K562 (cell line): ENCODE measurements at regions not wholly inside any gene's neighbourhood (a gene's known extent, or its start where the extent isn't known, plus 50 kb on each side); places are given as distances from the start of the nearest gene placed in this dataset.

Experiments used
- ATAC-seq: fragments of 200-7000 bp; cut with Tn5 transposase; 3 replicates; pipeline ENCODE4 v1.9.1; 2020; ENCODE audit warnings: moderate library complexity
- BruUV-seq: library from RNA; stranded (reverse); fragments of 400-500 nt; replicated peaks from 2 replicates; lab custom pipeline; 2021; lab: Mats Ljungman, UMichigan
- CTCF ChIA-PET: fragments of 300-600 bp; formaldehyde crosslinking; extraction: SDS; loops from one replicate; lab custom pipeline; 2021; ENCODE audit warnings: low intra/inter-chr PET ratio; lab: Yijun Ruan, JAX
- POLR2A ChIA-PET: fragments of 300-600, 350-650 bp; sonication (Branson Sonifier 250); formaldehyde crosslinking; extraction: SDS; loops from one replicate; lab custom pipeline; 2021; ENCODE audit warnings: antibody characterized with exemption, inconsistent platforms; lab: Yijun Ruan, JAX
- DNase-seq, 4 experiments: peaks; one replicate each; pipeline versions ENCODE4 v3.0.0 to v3.0.0-alpha.2; 2011 to 2018; ENCODE audit warnings: low spot score in 3 of 4, mixed read lengths in 3 of 4; ENCODE audit errors: extremely low read depth in 1 of 4
- FAIRE-seq: peaks from 2 replicates; lab custom pipeline; 2011; peaks lifted over from hg19 to GRCh38; lab: Jason Lieb, UNC
- H2AFZ ChIP-seq: 2 replicates; pipeline ENCODE4 v1.6.0; 2011; ENCODE audit warnings: low read depth, low read length, control low read depth, inconsistent platforms
- H3K27ac ChIP-seq: fragments of 200-600 bp; 3 replicates; pipeline ENCODE4 v1.8.0; 2011; ENCODE audit warnings: low read depth, mild to moderate bottlenecking, control low read depth, inconsistent platforms, low read length, moderate library complexity, mixed read lengths; ENCODE audit errors: extremely low read depth
- H3K27me3 ChIP-seq, 2 experiments: fragments of 300-600 bp in 1 of 2; 2 replicates in 1 of 2; 3 replicates in 1 of 2; pipeline versions ENCODE4 v1.6.0 to v1.8.0; 2011; ENCODE audit warnings: inconsistent platforms in 2 of 2, low read length in 2 of 2, mild to moderate bottlenecking in 1 of 2, mixed read lengths in 1 of 2, moderate library complexity in 1 of 2; ENCODE audit not compliant: control insufficient read depth in 2 of 2, insufficient read depth in 2 of 2
- H3K36me3 ChIP-seq: fragments of 300-600 bp; 3 replicates; pipeline ENCODE4 v1.8.0; 2011; ENCODE audit warnings: mild to moderate bottlenecking, low read length, inconsistent platforms; ENCODE audit not compliant: control insufficient read depth, insufficient read depth
- H3K4me1 ChIP-seq, 2 experiments: fragments of 200-600 bp in 1 of 2; replicated peaks in 1 of 2; 2 replicates in 1 of 2; 3 replicates in 1 of 2; pipeline versions ENCODE4 v1.5.1 to v1.8.0; 2011; ENCODE audit warnings: inconsistent platforms in 2 of 2, low read length in 2 of 2, mild to moderate bottlenecking in 1 of 2, mixed read lengths in 1 of 2, moderate library complexity in 1 of 2; ENCODE audit not compliant: control insufficient read depth in 2 of 2, insufficient read depth in 2 of 2
- H3K4me2 ChIP-seq: 2 replicates; pipeline ENCODE4 v1.6.1; 2011; ENCODE audit warnings: low read length, control low read depth, inconsistent platforms, mixed read lengths; ENCODE audit not compliant: insufficient read depth
- H3K4me3 ChIP-seq: fragments of 200-600 bp; sonication (generic), shearing (Covaris generic); 2 replicates; pipeline ENCODE4 v1.5.1; 2016; ENCODE audit warnings: control low read depth, inconsistent platforms
- H3K79me2 ChIP-seq: fragments of 200-600 bp; 3 replicates; pipeline ENCODE4 v1.8.0; 2011; ENCODE audit warnings: low read length, inconsistent platforms; ENCODE audit not compliant: control insufficient read depth, insufficient read depth
- H3K9ac ChIP-seq, 2 experiments: 2 replicates each; pipeline versions ENCODE4 v1.6.0 to v1.6.1; 2011; ENCODE audit warnings: low read depth in 2 of 2, low read length in 2 of 2, control low read depth in 1 of 2, inconsistent platforms in 1 of 2, mild to moderate bottlenecking in 1 of 2, mixed read lengths in 1 of 2; ENCODE audit not compliant: insufficient read depth in 1 of 2
- H3K9me1 ChIP-seq: one replicate; pipeline ENCODE4 v1.6.0; 2011; ENCODE audit warnings: inconsistent platforms, mild to moderate bottlenecking, low read length, moderate library complexity; ENCODE audit not compliant: control insufficient read depth, insufficient read depth
- H3K9me3 ChIP-seq: replicated peaks from 2 replicates; pipeline ENCODE4 v1.5.1; 2011; ENCODE audit warnings: low read depth, low read length, inconsistent platforms; ENCODE audit not compliant: control insufficient read depth, insufficient read depth
- H4K20me1 ChIP-seq: replicated peaks from 2 replicates; pipeline ENCODE4 v1.6.1; 2011; ENCODE audit warnings: low read length, inconsistent platforms, mixed read lengths; ENCODE audit not compliant: control insufficient read depth, insufficient read depth
- AFF4 ChIP-seq: sonication (generic); formaldehyde crosslinking; IDR thresholded peaks from 2 replicates; pipeline ENCODE4 v1.8.0; 2023; ENCODE audit warnings: mild to moderate bottlenecking, missing genetic modification reagents
- GABPB2 ChIP-seq: fragments of 250-450 bp; sonication (Bioruptor Pico); conservative IDR thresholded peaks from 2 replicates; pipeline ENCODE4 v1.5.1; 2021; ENCODE audit warnings: mild to moderate bottlenecking
- HOXB6 ChIP-seq: fragments of 250-450 bp; sonication (Bioruptor Pico); IDR thresholded peaks from 2 replicates; pipeline ENCODE4 v1.5.1; 2022; ENCODE audit warnings: mild to moderate bottlenecking, borderline replicate concordance
- ILK ChIP-seq: fragments of 450-650 bp; IDR thresholded peaks from 2 replicates; pipeline ENCODE4 v1.6.1; 2016; ENCODE audit warnings: missing genetic modification characterization, low read depth, mild to moderate bottlenecking, missing compliant biosample characterization, moderate library complexity, borderline replicate concordance
- KDM4B ChIP-seq, 2 experiments: fragments of 450-650 bp in 1 of 2; sonication (generic) in 1 of 2; IDR thresholded peaks; 2 replicates each; pipeline ENCODE4 v1.6.1; 2016 to 2017; ENCODE audit warnings: borderline replicate concordance in 2 of 2, antibody characterized with exemption in 1 of 2, low read depth in 1 of 2, mild to moderate bottlenecking in 1 of 2
- MECOM ChIP-seq: fragments of 250-450 bp; sonication (Bioruptor Pico); IDR thresholded peaks from 2 replicates; pipeline ENCODE4 v1.8.0; 2022; ENCODE audit warnings: inconsistent platforms
- POLR3A ChIP-seq: IDR thresholded peaks from 2 replicates; pipeline ENCODE4 v1.6.1; 2011; ENCODE audit warnings: borderline replicate concordance, mild to moderate bottlenecking, moderate library complexity; ENCODE audit not compliant: insufficient read length, insufficient read depth; ENCODE audit errors: extremely low read depth
- SIX5 ChIP-seq, 2 experiments: IDR thresholded peaks; 2 replicates each; pipeline ENCODE4 v1.6.1; 2011; ENCODE audit warnings: low read length in 2 of 2, borderline replicate concordance in 1 of 2, low read depth in 1 of 2, mild to moderate bottlenecking in 1 of 2, moderate library complexity in 1 of 2; ENCODE audit not compliant: insufficient read depth in 1 of 2
- SRSF3 ChIP-seq: fragments of 200-400 bp; formaldehyde crosslinking; IDR thresholded peaks from 2 replicates; pipeline ENCODE4 v1.6.1; 2016; ENCODE audit warnings: mild to moderate bottlenecking, low read length, moderate library complexity; ENCODE audit not compliant: insufficient read depth
- ZNF184 ChIP-seq: sonication (generic); formaldehyde crosslinking; IDR thresholded peaks from 2 replicates; pipeline ENCODE4 v1.5.0; 2020; ENCODE audit warnings: missing genetic modification reagents
- WGBS: fragments of 100-300 bp; shearing (Covaris generic); methylation state at CpG from one replicate; pipeline ENCODE4 v1.1.6; 2016; ENCODE audit warnings: low coverage, mixed read lengths; ENCODE audit not compliant: insufficient coverage; ENCODE audit errors: missing lambda C conversion rate; 5-methylcytosine and 5-hydroxymethylcytosine counted together
- in situ Hi-C: fragments of 300-500 bp; cut with MboI; formaldehyde crosslinking; loops from 4 replicates; pipeline ENCODE4 v1.15.0; 2018; ENCODE audit warnings: inconsistent platforms, mixed read lengths
- intact Hi-C: fragments of 100-400 bp; cut with micrococcal nuclease; formaldehyde crosslinking; loops from 2 replicates; pipeline ENCODE4 v1.14.2; 2022

DNA sequence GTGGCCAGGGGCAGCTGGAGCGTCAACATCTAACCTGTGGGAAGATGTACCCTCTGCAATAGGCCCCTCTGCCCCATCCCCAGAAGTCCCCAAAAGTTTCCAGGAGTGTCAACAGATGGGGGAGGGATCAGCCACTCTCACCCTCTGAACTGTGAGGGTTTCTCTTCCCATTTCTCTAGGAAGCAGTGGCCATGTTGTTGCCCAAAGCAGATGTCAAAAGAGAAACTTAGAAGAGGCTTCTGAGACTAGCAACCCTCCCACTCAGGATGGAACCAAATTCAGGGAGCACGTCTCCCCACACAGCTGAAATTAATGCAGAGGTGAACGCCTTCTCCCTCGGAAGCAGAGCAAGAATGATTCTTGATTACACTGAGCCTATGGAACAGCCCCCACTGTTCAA, 70.3 kb downstream of the ARL4C start:
- Histone ChIP-seq H3K9me1 (no peaks in the 10 kb centered on the region), H3K4me1 (no peaks in the 10 kb centered on the region; a peak in 1 of 5 replicates), H3K9ac (no peak overlapping the region), H3K4me3 (no peak overlapping the region), H3K4me2 (no peak overlapping the region), H3K79me2 (no peaks in the 10 kb centered on the region), H3K9me3 (no peaks in the 10 kb centered on the region), H2AFZ (no peak overlapping the region), H3K27ac (no peak overlapping the region), H3K36me3 (no peaks in the 10 kb centered on the region), H3K27me3 (peaks cover 0 to 5% of the 10 kb centered on the region in 2 experiments; a peak in 2 of 5 replicates), H4K20me1 (no peaks in the 10 kb centered on the region)
- ATAC-seq = no peak
- FAIRE-seq = no peak
- no TSS peak for BruUV-seq
- DNase-seq = no peak
- CTCF ChIA-PET = no interaction called here
- POLR2A ChIA-PET = no interaction called here
- WGBS = 0% methylated on average over 4 of the region's 4 CpGs
- TF ChIP-seq KDM4B (IDR thresholded peaks at IDR 0.05; ENCODE audit: borderline replicate concordance in 2 of 2, low read depth in 1 of 2) (no peak), GABPB2 (CRISPR knock-in tag) (no peak), SRSF3 (no peak), MECOM (CRISPR knock-in tag) (no peak), POLR3A (no peak), AFF4 (CRISPR knock-in tag) (no peak), ILK (tag) (no peak), ZNF184 (CRISPR knock-in tag) (no peak), SIX5 (IDR thresholded peaks at IDR 0.05; ENCODE audit: borderline replicate concordance in 1 of 2, insufficient read depth in 1 of 2, low read depth in 1 of 2, low read length in 2 of 2) (no peak), HOXB6 (CRISPR knock-in tag) (no peak)
- intact Hi-C loops = no loop called here
- in situ Hi-C loops = no loop called here
